Mucosa of descending colon (tissue), 3 donors: ENCODE measurements at regions not wholly inside any gene's neighbourhood (a gene's known extent, or its start where the extent isn't known, plus 50 kb on each side); places are given as distances from the start of the nearest gene placed in this dataset.
"Not testable (repeated sequence)": the region's sequence is repeated elsewhere in the genome, so short reads cannot be mapped to it uniquely, and the experiment has no call there.

Source experiments
- ATAC-seq: fragments of 200-7000 bp; cut with Tn5 transposase; one replicate; pipeline ENCODE4 v1.9.1; 2020; ENCODE audit warnings: mild to moderate bottlenecking, moderate library complexity
- DNase-seq, 3 donors: peaks; one replicate each; pipeline ENCODE4 v3.0.0-alpha.2; 2020
- H3K36me3 ChIP-seq: fragments of 200-600 bp; one replicate; pipeline ENCODE4 v1.8.0; 2021; ENCODE audit warnings: low read depth, mild to moderate bottlenecking
- H3K4me1 ChIP-seq: fragments of 200-600 bp; one replicate; pipeline ENCODE4 v1.8.0; 2021; ENCODE audit warnings: low read depth, mild to moderate bottlenecking
- H3K4me3 ChIP-seq: fragments of 200-600 bp; one replicate; pipeline ENCODE4 v1.8.0; 2021; ENCODE audit warnings: mild to moderate bottlenecking
- H3K9me3 ChIP-seq: fragments of 200-600 bp; one replicate; pipeline ENCODE4 v1.8.0; 2021; ENCODE audit warnings: mild to moderate bottlenecking
- CTCF ChIP-seq: fragments of 200-600 bp; IDR thresholded peaks from one replicate; pipeline ENCODE4 v1.8.0; 2022; ENCODE audit warnings: antibody characterized with exemption, mild to moderate bottlenecking
- intact Hi-C, 2 donors: fragments of 100-400 bp; cut with DNase I in 1 of 2; cut with micrococcal nuclease in 1 of 2; formaldehyde crosslinking; loops; one replicate each; pipeline versions ENCODE4 v1.11.0 to v1.11.1; 2022; cut with DNase I, micrococcal nuclease
- donor health status: DM: no; HTN: no; CAD: no; lungs with moderate emphysema.
- donor health status: DM: no; HTN: no; CAD: no.
- donor health status: DM: no; HTN: yes; CAD: no.

GRCh38 chr13:54787754-54788153 is 1759.1 kb downstream of the OLFM4 start:
- peak in 1 of 3 donors; percentile 43 for DNase-seq
- Histone ChIP-seq H3K4me1 (no peaks in the 10 kb centered on the region), H3K4me3 (no peak overlapping the region), H3K9me3 (peaks cover 42% of the 10 kb centered on the region), H3K36me3 (no peaks in the 10 kb centered on the region)
- TF ChIP-seq CTCF, result no peak
- no peak for ATAC-seq
- intact Hi-C loops, result no loop called here

DNA sequence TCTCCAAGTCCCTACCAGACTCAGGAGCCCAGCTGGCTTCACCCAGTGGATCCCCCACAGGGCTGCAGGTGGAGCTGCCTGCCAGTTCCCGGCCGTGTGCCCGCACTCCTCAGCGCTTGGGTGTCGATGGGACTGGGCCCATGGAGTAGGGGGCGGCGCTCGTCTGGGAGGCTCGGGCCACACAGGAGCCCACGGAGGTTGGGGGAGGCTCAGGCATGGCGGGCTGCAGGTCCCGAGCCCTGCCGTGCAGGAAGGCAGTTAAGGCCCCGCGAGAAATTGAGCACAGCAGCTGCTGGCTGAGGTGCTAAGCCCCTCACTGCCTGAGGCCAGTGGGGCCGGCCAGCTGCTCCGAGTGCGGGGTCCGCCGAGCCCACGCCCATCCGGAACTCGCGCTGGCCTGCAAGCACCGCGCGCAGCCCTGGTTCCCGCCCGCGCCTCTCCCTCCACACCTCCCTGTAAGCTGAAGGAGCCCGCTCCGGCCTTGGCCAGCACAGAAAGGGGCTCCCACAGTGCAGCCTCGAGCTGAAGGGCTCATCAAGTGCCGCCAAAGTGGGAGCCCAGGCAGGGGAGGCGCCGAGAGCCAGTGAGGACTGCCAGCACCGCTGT is 1771.1 kb downstream of the OLFM4 start:
- ATAC-seq, result no peak
- intact Hi-C loops, result no loop called here
- no peak overlapping the region for H3K4me3 ChIP-seq
- no peak for TF ChIP-seq CTCF
- DNase-seq, result no peak
- H3K4me1 ChIP-seq, result no peaks in the 10 kb centered on the region
- H3K36me3 ChIP-seq, result no peaks in the 10 kb centered on the region
- H3K9me3 ChIP-seq, result peaks cover 27% of the 10 kb centered on the region

DNA sequence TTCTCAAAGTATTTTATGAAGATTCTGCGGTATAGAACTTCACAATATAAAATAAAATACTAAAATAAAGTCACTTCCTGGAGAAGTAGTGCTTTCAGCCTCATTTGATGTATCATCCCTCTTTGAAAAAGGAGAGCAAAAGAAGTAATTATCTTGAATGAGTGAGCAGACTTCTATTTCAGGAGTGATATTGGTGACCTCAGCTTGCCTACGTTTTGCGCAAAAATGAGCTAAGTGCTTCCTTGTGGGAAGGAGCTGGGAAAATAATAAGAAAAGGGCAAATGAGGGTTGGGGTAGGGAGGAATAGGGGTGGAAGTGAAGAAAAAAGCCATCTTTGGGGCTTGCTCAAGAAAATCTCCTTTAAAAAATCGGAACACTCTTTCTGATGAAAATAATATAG is 1773.6 kb downstream of the OLFM4 start:
- no peak overlapping the region for H3K4me3 ChIP-seq
- ATAC-seq, result no peak
- no peaks in the 10 kb centered on the region for H3K4me1 ChIP-seq
- DNase-seq, result no peak
- H3K9me3 ChIP-seq, result peaks cover 30% of the 10 kb centered on the region
- intact Hi-C loops, result no loop called here
- no peaks in the 10 kb centered on the region for H3K36me3 ChIP-seq
- no peak for TF ChIP-seq CTCF

GRCh38 chr13:54805743-54806142 is 1777.1 kb downstream of the OLFM4 start:
- no peak for TF ChIP-seq CTCF
- Histone ChIP-seq H3K4me3 (no peak overlapping the region), H3K36me3 (no peaks in the 10 kb centered on the region), H3K4me1 (no peaks in the 10 kb centered on the region), H3K9me3 (peaks cover 26% of the 10 kb centered on the region)
- intact Hi-C loops, result no loop called here
- DNase-seq, result no peak
- no peak for ATAC-seq

DNA sequence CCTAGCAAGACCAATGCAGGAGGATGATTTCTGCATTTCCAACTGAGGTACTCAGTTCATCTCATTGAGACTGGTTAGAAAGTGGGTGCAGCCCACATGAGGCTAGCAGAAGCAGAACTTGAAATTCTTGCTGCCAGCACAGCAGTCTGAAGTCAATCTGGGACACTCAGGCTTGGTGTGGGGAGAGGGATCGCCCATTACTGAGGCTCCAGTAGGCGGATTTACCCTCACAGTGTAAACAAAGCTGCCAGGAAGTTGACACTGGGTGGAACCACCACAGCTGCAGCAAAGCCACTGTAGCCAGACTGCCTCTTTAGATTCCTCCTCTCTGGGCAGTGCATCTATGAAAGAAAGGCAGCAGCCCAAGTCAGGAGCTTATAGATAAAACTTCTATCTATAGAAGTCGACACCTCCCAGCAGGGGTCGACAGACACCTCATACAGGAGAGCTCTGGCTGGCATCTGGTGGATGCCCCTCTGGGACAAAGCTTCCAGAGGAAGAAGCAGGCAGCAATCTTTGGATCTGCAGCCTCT is 1793.4 kb downstream of the OLFM4 start:
- intact Hi-C loops, H3K36me3 ChIP-seq, ATAC-seq, DNase-seq, H3K4me3 ChIP-seq, H3K4me1 ChIP-seq: not testable (repeated sequence)
- H3K9me3 ChIP-seq, result peaks cover 59% of the 10 kb centered on the region

- H3K4me1 ChIP-seq, ATAC-seq, intact Hi-C loops, H3K4me3 ChIP-seq, DNase-seq, H3K36me3 ChIP-seq: not testable (repeated sequence)
- peaks cover 40% of the 10 kb centered on the region for H3K9me3 ChIP-seq
Measured at GRCh38 chr13:54829391-54830068, 1800.9 kb downstream of the OLFM4 start.
